H1 (cell line): ENCODE measurements at regions not wholly inside any gene's neighbourhood (a gene's known extent, or its start where the extent isn't known, plus 50 kb on each side); places are given as distances from the start of the nearest gene placed in this dataset.

ENCODE experiments used
- CTCF ChIA-PET: fragments of 300-600 bp; sonication (Branson Sonifier 250); formaldehyde crosslinking; loops from one replicate; lab custom pipeline; 2021; ENCODE audit not compliant: partially characterized antibody; lab: Charles Lee
- POLR2A ChIA-PET: fragments of 300-600 bp; sonication (Branson Sonifier 250); formaldehyde crosslinking; loops from one replicate; lab custom pipeline; 2021; ENCODE audit warnings: inconsistent platforms; ENCODE audit not compliant: partially characterized antibody; lab: Charles Lee
- DNase-seq, 2 experiments: peaks; one replicate each; pipeline versions ENCODE4 v3.0.0 to v3.0.0-alpha.2; 2010 to 2022; ENCODE audit warnings: low spot score in 2 of 2, low read depth in 1 of 2, mixed read lengths in 1 of 2
- FAIRE-seq: peaks from 2 replicates; lab custom pipeline; 2011; peaks lifted over from hg19 to GRCh38; lab: Jason Lieb, UNC
- H2AFZ ChIP-seq: 2 replicates; pipeline ENCODE4 v1.8.1; 2012; ENCODE audit warnings: low read length, inconsistent platforms
- H2AK5ac ChIP-seq: 2 replicates; pipeline ENCODE4 v1.6.1; 2013; ENCODE audit warnings: low read depth, low read length
- H2BK120ac ChIP-seq: replicated peaks from 2 replicates; pipeline ENCODE3; 2013; ENCODE audit warnings: low read depth, low read length, inconsistent platforms
- H2BK12ac ChIP-seq: 2 replicates; pipeline ENCODE4 v1.6.1; 2013; ENCODE audit warnings: low read depth, low read length
- H2BK15ac ChIP-seq: 2 replicates; pipeline ENCODE4 v1.6.1; 2013; ENCODE audit warnings: low read length
- H2BK20ac ChIP-seq: 2 replicates; pipeline ENCODE4 v1.6.1; 2013; ENCODE audit warnings: low read length
- H2BK5ac ChIP-seq: 2 replicates; pipeline ENCODE4 v1.6.1; 2013; ENCODE audit warnings: low read depth, low read length
- H3K14ac ChIP-seq: 2 replicates; pipeline ENCODE4 v1.6.1; 2013; ENCODE audit warnings: inconsistent platforms; ENCODE audit not compliant: insufficient read length
- H3K18ac ChIP-seq: 2 replicates; pipeline ENCODE4 v1.6.1; 2013; ENCODE audit warnings: low read length; ENCODE audit errors: extremely low read depth
- H3K23ac ChIP-seq: 2 replicates; pipeline ENCODE4 v1.6.1; 2013; ENCODE audit warnings: inconsistent platforms; ENCODE audit not compliant: insufficient read length
- H3K23me2 ChIP-seq: 2 replicates; pipeline ENCODE4 v1.6.1; 2013; ENCODE audit warnings: low read depth, low read length
- H3K27ac ChIP-seq: 2 replicates; pipeline ENCODE4 v1.6.1; 2011; ENCODE audit warnings: low read depth, low read length, inconsistent platforms
- H3K27me3 ChIP-seq, 4 experiments: replicated peaks in 1 of 4; 1 replicate in 1 of 4; 2 replicates in 3 of 4; pipeline versions ENCODE4 v1.6.1 to v1.8.1; 2011 to 2013; ENCODE audit warnings: low read length in 3 of 4, mild to moderate bottlenecking in 3 of 4, inconsistent platforms in 2 of 4, mixed read lengths in 2 of 4, moderate library complexity in 1 of 4; ENCODE audit not compliant: control insufficient read depth in 3 of 4, insufficient read depth in 3 of 4; ENCODE audit errors: extremely low read depth in 1 of 4
- H3K36me3 ChIP-seq, 4 experiments: 2 replicates each; pipeline versions ENCODE4 v1.6.1 to v1.8.1; 2011 to 2013; ENCODE audit warnings: mild to moderate bottlenecking in 4 of 4, low read length in 3 of 4, moderate library complexity in 2 of 4, control low read depth in 1 of 4, inconsistent platforms in 1 of 4; ENCODE audit not compliant: insufficient read depth in 4 of 4, control insufficient read depth in 2 of 4
- H3K4ac ChIP-seq: replicated peaks from 2 replicates; pipeline ENCODE3; 2013; ENCODE audit warnings: low read length, low read depth, mixed read lengths, inconsistent platforms; ENCODE audit not compliant: insufficient read length
- H3K4me1 ChIP-seq, 4 experiments: replicated peaks in 1 of 4; 1 replicate in 1 of 4; 2 replicates in 3 of 4; pipeline versions ENCODE4 v1.6.1 to v1.8.1; 2011 to 2013; ENCODE audit warnings: low read length in 3 of 4, inconsistent platforms in 2 of 4, mixed read lengths in 1 of 4; ENCODE audit not compliant: insufficient read depth in 4 of 4, control insufficient read depth in 3 of 4
- H3K4me2 ChIP-seq, 2 experiments: 2 replicates each; pipeline versions ENCODE4 v1.6.1 to v1.8.1; 2011 to 2013; ENCODE audit warnings: low read depth in 2 of 2, low read length in 2 of 2, control low read depth in 1 of 2, inconsistent platforms in 1 of 2, mild to moderate bottlenecking in 1 of 2; ENCODE audit not compliant: insufficient read depth in 1 of 2
- H3K4me3 ChIP-seq, 4 experiments: fragments of 200-600, 300-600 bp in 1 of 4; sonication (generic), shearing (Covaris generic), sonication (Bioruptor Twin) in 1 of 4; 2 replicates each; pipeline versions ENCODE4 v1.5.1 to v1.8.1; 2011 to 2016; ENCODE audit warnings: low read length in 4 of 4, low read depth in 3 of 4, control low read depth in 2 of 4, inconsistent platforms in 2 of 4, mild to moderate bottlenecking in 2 of 4, mixed read lengths in 1 of 4, moderate library complexity in 1 of 4; ENCODE audit not compliant: insufficient read depth in 2 of 4; ENCODE audit errors: extremely low read depth in 1 of 4
- H3K56ac ChIP-seq: replicated peaks from 2 replicates; pipeline ENCODE3; 2013; ENCODE audit warnings: low read depth, mild to moderate bottlenecking, mixed read lengths, low read length, inconsistent platforms; ENCODE audit not compliant: insufficient read length
- H3K79me1 ChIP-seq: 2 replicates; pipeline ENCODE4 v1.6.1; 2013; ENCODE audit warnings: low read depth, low read length, control low read depth
- H3K79me2 ChIP-seq, 2 experiments: 2 replicates each; pipeline versions ENCODE4 v1.6.1 to v1.8.1; 2012 to 2013; ENCODE audit warnings: low read length in 2 of 2, mild to moderate bottlenecking in 2 of 2, inconsistent platforms in 1 of 2; ENCODE audit not compliant: insufficient read depth in 2 of 2, control insufficient read depth in 1 of 2
- H3K9ac ChIP-seq, 4 experiments: replicated peaks in 1 of 4; 1 replicate in 1 of 4; 2 replicates in 3 of 4; pipeline versions ENCODE4 v1.6.1 to v1.8.1; 2011 to 2013; ENCODE audit warnings: low read depth in 3 of 4, low read length in 3 of 4, control low read depth in 2 of 4, mild to moderate bottlenecking in 2 of 4, moderate library complexity in 2 of 4, inconsistent platforms in 1 of 4; ENCODE audit errors: extremely low read depth in 1 of 4
- H3K9me3 ChIP-seq, 2 experiments: 2 replicates each; pipeline versions ENCODE4 v1.6.1 to v1.8.1; 2012 to 2013; ENCODE audit warnings: mild to moderate bottlenecking in 2 of 2, moderate library complexity in 2 of 2, control low read depth in 1 of 2, inconsistent platforms in 1 of 2, low read depth in 1 of 2, low read length in 1 of 2, mixed read lengths in 1 of 2; ENCODE audit not compliant: insufficient read depth in 2 of 2
- H4K20me1 ChIP-seq, 2 experiments: replicated peaks in 1 of 2; 2 replicates each; pipeline versions ENCODE3 to v1.8.1; 2011 to 2013; ENCODE audit warnings: inconsistent platforms in 2 of 2, low read length in 2 of 2, mild to moderate bottlenecking in 1 of 2; ENCODE audit not compliant: insufficient read depth in 2 of 2, control insufficient read depth in 1 of 2
- H4K5ac ChIP-seq: 2 replicates; pipeline ENCODE4 v1.6.1; 2013; ENCODE audit warnings: low read length, low read depth, mixed read lengths, inconsistent platforms; ENCODE audit not compliant: insufficient read length
- H4K8ac ChIP-seq: 2 replicates; pipeline ENCODE4 v1.8.0; 2013; ENCODE audit warnings: mild to moderate bottlenecking, moderate library complexity, low read length, inconsistent platforms; ENCODE audit not compliant: insufficient read depth; ENCODE audit errors: extremely low read depth
- H4K91ac ChIP-seq: replicated peaks from 2 replicates; pipeline ENCODE3; 2013; ENCODE audit warnings: low read length, mixed read lengths, inconsistent platforms; ENCODE audit not compliant: insufficient read length
- BRCA1 ChIP-seq: IDR thresholded peaks from 2 replicates; pipeline ENCODE4 v1.6.1; 2012; ENCODE audit warnings: low read depth, low read length, improper control_type of control experiment
- CBX8 ChIP-seq: fragments of 300-800, 300-1000 bp; sonication (generic); IDR thresholded peaks from 2 replicates; pipeline ENCODE4 v1.7.1; 2016; ENCODE audit warnings: low read depth, low read length, borderline replicate concordance
- CEBPB ChIP-seq: IDR thresholded peaks from 2 replicates; pipeline ENCODE4 v1.6.1; 2012; ENCODE audit warnings: low read depth, low read length
- CTCF ChIP-seq, 3 experiments: IDR thresholded peaks; 1 replicate in 2 of 3; 2 replicates in 1 of 3; pipeline versions ENCODE4 v1.5.1 to v1.6.1; 2011; ENCODE audit warnings: low read length in 3 of 3, mild to moderate bottlenecking in 3 of 3, inconsistent platforms in 2 of 3, low read depth in 1 of 3, moderate library complexity in 1 of 3; ENCODE audit not compliant: insufficient read depth in 1 of 3; ENCODE audit errors: control extremely low read depth in 1 of 3
- EGR1 ChIP-seq: IDR thresholded peaks from 2 replicates; pipeline ENCODE4 v1.6.1; 2011; ENCODE audit warnings: low read depth, low read length, borderline replicate concordance
- EP300 ChIP-seq, 2 experiments: IDR thresholded peaks; 1 replicate in 1 of 2; 2 replicates in 1 of 2; pipeline ENCODE4 v1.6.1; 2011 to 2012; ENCODE audit warnings: low read depth in 2 of 2, low read length in 2 of 2, mild to moderate bottlenecking in 2 of 2, borderline replicate concordance in 1 of 2, inconsistent platforms in 1 of 2, moderate library complexity in 1 of 2
- EZH2 ChIP-seq: fragments of 200-600 bp; sonication (generic); IDR thresholded peaks from 2 replicates; pipeline ENCODE4 v1.7.1; 2012; ENCODE audit warnings: low read depth, mild to moderate bottlenecking, moderate library complexity, low read length, inconsistent platforms; ENCODE audit not compliant: severe bottlenecking
- MAX ChIP-seq: IDR thresholded peaks from 2 replicates; pipeline ENCODE4 v1.6.1; 2012; ENCODE audit warnings: inconsistent platforms
- SIRT6 ChIP-seq: IDR thresholded peaks from one replicate; pipeline ENCODE4 v1.7.1; 2012; ENCODE audit warnings: low read length, inconsistent platforms
- SIX5 ChIP-seq: IDR thresholded peaks from 2 replicates; pipeline ENCODE4 v1.6.1; 2011; ENCODE audit warnings: mild to moderate bottlenecking, low read depth, low read length
- SP1 ChIP-seq: IDR thresholded peaks from 2 replicates; pipeline ENCODE4 v1.6.1; 2011; ENCODE audit warnings: low read depth, low read length
- SP4 ChIP-seq: IDR thresholded peaks from 2 replicates; pipeline ENCODE4 v1.6.1; 2012; ENCODE audit warnings: low read length, inconsistent platforms
- TCF12 ChIP-seq: IDR thresholded peaks from 2 replicates; pipeline ENCODE4 v1.6.1; 2011; ENCODE audit warnings: low read depth, mild to moderate bottlenecking, low read length
- YY1 ChIP-seq: IDR thresholded peaks from 2 replicates; pipeline ENCODE4 v1.6.1; 2011; ENCODE audit warnings: low read depth, mild to moderate bottlenecking, low read length
- WGBS, 2 experiments: shearing (Covaris generic) in 1 of 2; methylation state at CpG; one replicate each; pipeline versions ENCODE4 v1.1.6 to v1.1.7; 2013 to 2015; ENCODE audit warnings: low lambda C conversion rate in 2 of 2, mixed read lengths in 2 of 2, inconsistent platforms in 1 of 2, low coverage in 1 of 2, missing lambda C conversion rate in 1 of 2; ENCODE audit not compliant: insufficient replicate concordance in 2 of 2, insufficient coverage in 1 of 2, insufficient read length in 1 of 2; ENCODE audit errors: extremely low coverage in 1 of 2, missing lambda C conversion rate in 1 of 2; 5-methylcytosine and 5-hydroxymethylcytosine counted together

- H3K4me3 ChIP-seq: no peak overlapping the region
- H4K8ac ChIP-seq: no peak overlapping the region
- H3K23me2 ChIP-seq: no peaks in the 10 kb centered on the region
- H3K56ac ChIP-seq: no peak overlapping the region
- H4K91ac ChIP-seq: no peak overlapping the region
- no peak overlapping the region for H4K5ac ChIP-seq
- no peak overlapping the region for H3K9ac ChIP-seq
- no peak overlapping the region for H2BK20ac ChIP-seq
- POLR2A ChIA-PET: no interaction called here
- H2BK5ac ChIP-seq: no peak overlapping the region
- no peaks in the 10 kb centered on the region for H3K4me1 ChIP-seq
- no peak overlapping the region for H3K14ac ChIP-seq
- 83% methylated on average over 1 of the region's 1 CpG; no CpG with 5 or more reads in 1 of the 2 experiments for WGBS, 2 experiments
- no peak for FAIRE-seq
- no peak overlapping the region for H3K27ac ChIP-seq
- H3K23ac ChIP-seq: no peak overlapping the region
- H2BK120ac ChIP-seq: no peak overlapping the region
- no peaks in the 10 kb centered on the region for H3K36me3 ChIP-seq
- no peaks in the 10 kb centered on the region for H3K79me1 ChIP-seq
- H2BK15ac ChIP-seq: no peak overlapping the region
- no peak overlapping the region for H3K4ac ChIP-seq
- H3K18ac ChIP-seq: no peak overlapping the region
- H2BK12ac ChIP-seq: no peak overlapping the region
- DNase-seq: no peak
- H2AK5ac ChIP-seq: no peak overlapping the region
- CTCF ChIA-PET: interaction anchor here (1.1 kb wide), 1 partner anchor 107 kb away, joined by 4 read pairs; no protein-coding TSS in a partner anchor
- H3K9me3 ChIP-seq: no peaks in the 10 kb centered on the region
- no peak overlapping the region for H2AFZ ChIP-seq
- no peaks in the 10 kb centered on the region for H3K27me3 ChIP-seq
- H4K20me1 ChIP-seq: no peaks in the 10 kb centered on the region
- H3K79me2 ChIP-seq: no peaks in the 10 kb centered on the region
- no peak overlapping the region for H3K4me2 ChIP-seq
- TF ChIP-seq SIX5 (no peak), MAX (no peak), EZH2 (no peak), SP1 (no peak), CEBPB (no peak), EGR1 (no peak), CBX8 (no peak), EP300 (IDR thresholded peaks at IDR 0.05; ENCODE audit: borderline replicate concordance in 1 of 2, low read depth in 2 of 2, low read length in 2 of 2) (no peak), TCF12 (no peak), YY1 (no peak), SIRT6 (no peak), CTCF (IDR thresholded peaks at IDR 0.05; ENCODE audit: control extremely low read depth in 1 of 3, insufficient read depth in 1 of 3, low read depth in 1 of 3, low read length in 3 of 3) (no peak), SP4 (no peak), BRCA1 (no peak)
Observed at GRCh38 chr5:33271606-33272005, 169.2 kb upstream of the TARS1 start.
